Endodermal cell (in vitro differentiated cells): ENCODE measurements at regions not wholly inside any gene's neighbourhood (a gene's known extent, or its start where the extent isn't known, plus 50 kb on each side); places are given as distances from the start of the nearest gene placed in this dataset.

Experiments
- DNase-seq: peaks from one replicate; pipeline ENCODE4 v3.0.0-alpha.2; 2017
- H3K27ac ChIP-seq: 2 replicates; pipeline ENCODE4 v1.5.1; 2013; ENCODE audit warnings: mild to moderate bottlenecking, low read depth, low read length, moderate library complexity
- H3K27me3 ChIP-seq: 2 replicates; pipeline ENCODE4 v1.6.1; 2013; ENCODE audit warnings: mild to moderate bottlenecking, low read length, moderate library complexity; ENCODE audit not compliant: insufficient read depth, control insufficient read depth, poor library complexity, severe bottlenecking
- H3K36me3 ChIP-seq: 2 replicates; pipeline ENCODE4 v1.7.0; 2013; ENCODE audit warnings: mild to moderate bottlenecking, low read length, moderate library complexity; ENCODE audit not compliant: control insufficient read depth, insufficient read depth
- H3K4me1 ChIP-seq: one replicate; pipeline ENCODE4 v1.7.0; 2013; ENCODE audit warnings: low read length; ENCODE audit not compliant: control insufficient read depth, insufficient read depth
- H3K4me3 ChIP-seq: 2 replicates; pipeline ENCODE4 v1.5.1; 2013; ENCODE audit warnings: mild to moderate bottlenecking, low read length, moderate library complexity
- H3K9ac ChIP-seq: 2 replicates; pipeline ENCODE4 v1.6.1; 2013; ENCODE audit warnings: mild to moderate bottlenecking, low read length, moderate library complexity; ENCODE audit not compliant: poor library complexity, severe bottlenecking; ENCODE audit errors: extremely low read depth
- H3K9me3 ChIP-seq: 2 replicates; pipeline ENCODE4 v1.6.1; 2013; ENCODE audit warnings: mild to moderate bottlenecking, low read length, moderate library complexity; ENCODE audit not compliant: control insufficient read depth
- H3K27ac Mint-ChIP-seq: 2 replicates; pipeline ENCODE4 v1.8.0; 2020; ENCODE audit warnings: mixed read lengths
- H3K27me3 Mint-ChIP-seq: 2 replicates; pipeline ENCODE4 v1.8.0; 2021; ENCODE audit warnings: mild to moderate bottlenecking, mixed read lengths; ENCODE audit not compliant: insufficient read depth
- H3K36me3 Mint-ChIP-seq: 2 replicates; pipeline ENCODE4 v1.8.0; 2020; ENCODE audit warnings: low read depth, mixed read lengths
- H3K4me1 Mint-ChIP-seq: 2 replicates; pipeline ENCODE4 v1.8.0; 2020; ENCODE audit warnings: mixed read lengths
- H3K4me3 Mint-ChIP-seq: 2 replicates; pipeline ENCODE4 v1.8.0; 2020; ENCODE audit warnings: mild to moderate bottlenecking, moderate library complexity, mixed read lengths
- H3K9me3 Mint-ChIP-seq: 2 replicates; pipeline ENCODE4 v1.8.0; 2020; ENCODE audit warnings: mild to moderate bottlenecking, mixed read lengths
- CTCF ChIP-seq: fragments of 200-600 bp; sonication (generic); conservative IDR thresholded peaks from 2 replicates; pipeline ENCODE4 v1.5.0; 2021; ENCODE audit warnings: antibody characterized with exemption, mild to moderate bottlenecking
- WGBS, 2 experiments: methylation state at CpG; one replicate each; pipeline versions ENCODE4 v1.1.5 to v1.1.7; 2013; ENCODE audit warnings: missing lambda C conversion rate in 2 of 2, mixed read lengths in 1 of 2; ENCODE audit not compliant: insufficient coverage in 1 of 2, insufficient read length in 1 of 2; 5-methylcytosine and 5-hydroxymethylcytosine counted together

- H3K27me3 ChIP-seq, result no peaks in the 10 kb centered on the region
- Mint-ChIP-seq H3K4me1 (peaks cover 8% of the 10 kb centered on the region), H3K4me3 (no peak overlapping the region), H3K36me3 (no peaks in the 10 kb centered on the region), H3K27ac (no peak overlapping the region), H3K9me3 (no peaks in the 10 kb centered on the region), H3K27me3 (no peaks in the 10 kb centered on the region)
- no peak overlapping the region for H3K27ac ChIP-seq
- H3K36me3 ChIP-seq, result no peaks in the 10 kb centered on the region
- no peak for TF ChIP-seq CTCF
- peaks cover 3% of the 10 kb centered on the region for H3K4me1 ChIP-seq
- DNase-seq, result no peak
- WGBS, 2 experiments, result 91 to 100% methylated on average over 1 to 4 of the region's 4 CpGs
- H3K9me3 ChIP-seq, result no peaks in the 10 kb centered on the region
- no peak overlapping the region for H3K9ac ChIP-seq
- no peak overlapping the region for H3K4me3 ChIP-seq
These were observed 193.3 kb downstream of the CD47 start for GRCh38 chr3:107897471-107898061.

GRCh38 chr3:107894998-107895397 lies 195.8 kb downstream of the CD47 start:
- H3K36me3 ChIP-seq, result no peaks in the 10 kb centered on the region
- Mint-ChIP-seq H3K27ac (no peak overlapping the region), H3K4me3 (no peak overlapping the region), H3K36me3 (no peaks in the 10 kb centered on the region), H3K4me1 (peaks cover 8% of the 10 kb centered on the region), H3K27me3 (no peaks in the 10 kb centered on the region), H3K9me3 (no peaks in the 10 kb centered on the region)
- H3K4me1 ChIP-seq, result peaks cover 3% of the 10 kb centered on the region
- no peak overlapping the region for H3K9ac ChIP-seq
- H3K27me3 ChIP-seq, result no peaks in the 10 kb centered on the region
- WGBS, 2 experiments, result 92 to 100% methylated on average over 1 to 4 of the region's 4 CpGs
- no peaks in the 10 kb centered on the region for H3K9me3 ChIP-seq
- peak; percentile 31 for TF ChIP-seq CTCF
- H3K4me3 ChIP-seq, result no peak overlapping the region
- H3K27ac ChIP-seq, result no peak overlapping the region
- DNase-seq, result no peak

- H3K27me3 ChIP-seq, result no peaks in the 10 kb centered on the region
These were observed 197.7 kb downstream of the CD47 start for GRCh38 chr3:107892955-107893624.

More at GRCh38 chr3:107892955-107893624, 197.7 kb downstream of the CD47 start:
- 69 to 77% methylated on average over 2 to 7 of the region's 7 CpGs for WGBS, 2 experiments
- Histone ChIP-seq H3K36me3 (no peaks in the 10 kb centered on the region), H3K4me1 (peaks cover 3% of the 10 kb centered on the region), H3K27ac (no peak overlapping the region), H3K4me3 (no peak overlapping the region), H3K9ac (no peak overlapping the region), H3K9me3 (peaks cover 8% of the 10 kb centered on the region)
- H3K4me1 Mint-ChIP-seq, result peaks cover 8% of the 10 kb centered on the region
- peaks cover 2% of the 10 kb centered on the region for H3K36me3 Mint-ChIP-seq
- no peaks in the 10 kb centered on the region for H3K27me3 Mint-ChIP-seq
- peaks cover 8% of the 10 kb centered on the region for H3K9me3 Mint-ChIP-seq
- no peak overlapping the region for H3K4me3 Mint-ChIP-seq
- TF ChIP-seq CTCF, result no peak
- peak; percentile 52 for DNase-seq
- H3K27ac Mint-ChIP-seq, result no peak overlapping the region
